SK-N-MC (cell line): ENCODE measurements at regions not wholly inside any gene's neighbourhood (a gene's known extent, or its start where the extent isn't known, plus 50 kb on each side); places are given as distances from the start of the nearest gene placed in this dataset.

Experiments
- EZH2 ChIP-seq: fragments of 200-600 bp; sonication (generic); IDR thresholded peaks from one replicate; pipeline ENCODE4 v1.6.1; 2017; ENCODE audit warnings: antibody characterized with exemption
- POLR2AphosphoS5 ChIP-seq: IDR thresholded peaks from 2 replicates; pipeline ENCODE4 v1.6.1; 2012; ENCODE audit warnings: mild to moderate bottlenecking, low read depth, low read length, borderline replicate concordance

- TF ChIP-seq EZH2 (no peak), POLR2AphosphoS5 (no peak)
Measured at GRCh38 chr7:155950898-155951553, 138.8 kb upstream of the SHH start.
